Activated CD4-positive, alpha-beta T cell treated with anti-CD3 and anti-CD28 coated beads, Interleukin-2, amount 50 U/mL, for 24 hours (primary cell): ENCODE measurements at regions not wholly inside any gene's neighbourhood (a gene's known extent, or its start where the extent isn't known, plus 50 kb on each side); places are given as distances from the start of the nearest gene placed in this dataset.
"Not testable (repeated sequence)": the region's sequence is repeated elsewhere in the genome, so short reads cannot be mapped to it uniquely, and the experiment has no call there.

ENCODE experiments used
- DNase-seq, 2 donors: peaks; one replicate each; pipeline ENCODE4 v3.0.0-alpha.2; 2020; ENCODE audit warnings: low read depth in 1 of 2, low spot score in 1 of 2

GRCh38 chr1:243996223-243996622 lies 54.9 kb upstream of the ZBTB18 start:
- DNase-seq = no peak

DNA sequence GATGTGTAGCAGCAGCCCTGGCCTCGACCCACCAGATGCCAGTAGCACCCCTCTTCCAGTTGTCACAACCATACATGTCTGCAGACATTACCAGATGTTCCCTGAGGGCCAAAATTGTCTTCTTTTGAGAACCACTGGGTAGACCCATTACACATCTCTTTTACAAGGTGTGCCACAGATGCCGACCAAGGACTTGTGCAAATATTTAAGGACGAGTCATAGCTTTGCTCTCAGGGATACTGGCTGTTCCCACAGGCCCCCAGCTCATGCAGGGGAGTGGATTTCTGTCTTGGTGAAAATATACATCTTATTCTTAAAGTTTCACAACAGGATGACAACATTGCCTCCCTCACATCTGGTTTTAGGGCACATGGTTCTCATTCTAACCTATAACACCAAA lies 59.4 kb upstream of the ZBTB18 start:
- no peak for DNase-seq

DNA sequence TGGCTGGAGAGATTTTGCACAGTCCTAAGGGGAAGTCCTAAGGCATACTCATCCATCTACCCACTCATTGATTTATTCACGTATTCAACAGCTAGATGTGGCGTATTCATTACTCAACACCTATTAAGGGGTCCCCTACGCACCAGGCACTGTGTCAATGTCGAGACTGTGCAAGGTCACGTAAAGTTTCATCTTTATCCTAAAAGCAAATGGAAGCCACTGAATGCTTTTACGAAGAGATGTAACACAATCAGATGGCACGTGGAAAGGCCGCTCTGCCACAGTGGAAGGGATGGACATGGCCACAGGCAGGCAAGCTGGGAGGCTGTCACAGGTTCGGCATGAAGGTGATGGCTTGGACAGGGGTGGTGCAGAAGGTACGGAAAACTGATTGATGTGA lies 66.3 kb upstream of the ZBTB18 start:
- no peak for DNase-seq

GRCh38 chr1:243982447-243983018 lies 68.5 kb upstream of the ZBTB18 start:
- no peak for DNase-seq

DNA sequence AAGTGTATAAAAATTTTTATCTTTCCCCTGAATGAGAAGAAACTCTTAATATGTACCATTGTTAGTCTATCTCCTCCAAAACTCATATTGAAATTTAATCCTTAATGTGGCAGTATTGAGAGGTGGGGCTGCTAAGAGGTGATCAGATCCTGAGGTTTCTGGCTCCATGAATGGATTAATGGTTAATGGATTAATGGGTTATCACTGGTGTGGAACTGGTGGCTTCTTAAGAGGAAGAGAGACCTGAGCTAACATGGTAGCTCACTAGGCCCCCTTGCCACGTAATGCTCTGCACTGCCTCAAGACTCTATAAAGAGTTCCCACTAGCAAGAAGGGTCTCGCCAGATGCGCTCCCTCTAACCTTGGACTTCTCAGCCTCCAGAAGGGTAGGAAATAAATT lies 70.6 kb upstream of the ZBTB18 start:
- DNase-seq = no peak

- DNase-seq = no peak
These were observed 71.0 kb upstream of the ZBTB18 start for GRCh38 chr1:243980071-243980470.

DNA sequence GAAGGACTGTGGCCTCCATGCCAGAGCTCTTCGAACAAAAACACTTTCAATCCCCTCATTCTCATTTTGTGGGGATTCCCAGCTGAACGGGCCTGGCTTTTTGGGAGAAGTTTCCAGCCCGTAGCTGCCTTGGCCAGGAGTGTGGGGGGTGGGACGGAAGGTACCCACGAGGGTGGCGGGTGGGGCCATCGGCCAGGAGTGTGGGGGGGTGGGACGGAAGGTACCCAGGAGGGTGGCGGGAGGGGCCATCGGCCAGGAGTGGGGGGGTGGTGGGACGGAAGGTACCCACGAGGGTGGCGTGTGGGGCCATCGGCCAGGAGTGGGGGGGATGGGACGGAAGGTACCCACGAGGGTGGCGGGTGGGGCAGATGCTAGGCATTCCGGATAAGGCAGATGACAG lies 71.7 kb upstream of the ZBTB18 start:
- no peak for DNase-seq

- no peak for DNase-seq
These were observed 74.0 kb upstream of the ZBTB18 start for GRCh38 chr1:243977094-243977493.

- no peak for DNase-seq
These were observed 76.4 kb upstream of the ZBTB18 start for GRCh38 chr1:243974451-243975292.

DNA sequence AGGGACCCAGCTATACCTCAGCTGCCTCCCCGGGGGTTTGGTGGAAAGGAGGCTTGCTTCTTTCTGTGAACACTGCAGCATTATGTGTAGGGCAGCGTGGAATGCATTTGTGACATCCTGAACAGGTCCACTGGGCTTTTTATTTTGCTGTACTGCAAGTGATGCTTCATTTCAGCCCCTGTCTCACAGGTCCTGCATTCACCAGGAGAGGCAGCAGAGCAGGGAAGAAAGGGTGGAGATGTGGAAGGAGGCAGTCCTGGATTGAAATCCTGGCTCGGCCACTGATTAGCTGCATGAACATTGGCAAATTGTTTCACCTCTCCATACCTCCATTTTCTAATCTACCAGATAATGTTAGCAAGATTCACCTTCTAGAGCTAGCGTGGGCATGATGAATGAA lies 77.9 kb upstream of the ZBTB18 start:
- DNase-seq = no peak

DNA sequence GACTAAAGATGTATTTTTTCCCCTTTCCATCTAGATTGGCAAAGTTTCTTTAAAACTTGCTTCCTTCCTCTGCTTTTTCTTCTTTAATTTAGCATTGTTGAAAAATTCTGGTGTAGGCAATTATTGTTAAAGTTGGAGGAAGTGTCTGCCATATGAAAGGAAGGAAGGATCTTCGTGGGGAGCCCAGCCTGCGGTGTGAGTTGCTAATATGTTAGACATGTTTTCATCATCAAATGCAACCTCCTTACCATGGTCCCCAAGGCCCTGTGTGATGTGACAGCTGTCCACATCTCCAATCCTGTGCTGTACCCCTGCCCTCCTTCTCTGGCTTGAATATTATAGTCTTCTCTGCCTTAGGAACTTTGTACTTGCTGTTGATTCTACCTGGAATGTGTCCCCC lies 81.0 kb upstream of the ZBTB18 start:
- no peak for DNase-seq

GRCh38 chr1:243968413-243968812 lies 82.7 kb upstream of the ZBTB18 start:
- DNase-seq = no peak

GRCh38 chr1:243964915-243965314 lies 86.2 kb upstream of the ZBTB18 start:
- no peak for DNase-seq

- no peak for DNase-seq
These were observed 87.5 kb upstream of the ZBTB18 start for GRCh38 chr1:243963571-243963970.

DNA sequence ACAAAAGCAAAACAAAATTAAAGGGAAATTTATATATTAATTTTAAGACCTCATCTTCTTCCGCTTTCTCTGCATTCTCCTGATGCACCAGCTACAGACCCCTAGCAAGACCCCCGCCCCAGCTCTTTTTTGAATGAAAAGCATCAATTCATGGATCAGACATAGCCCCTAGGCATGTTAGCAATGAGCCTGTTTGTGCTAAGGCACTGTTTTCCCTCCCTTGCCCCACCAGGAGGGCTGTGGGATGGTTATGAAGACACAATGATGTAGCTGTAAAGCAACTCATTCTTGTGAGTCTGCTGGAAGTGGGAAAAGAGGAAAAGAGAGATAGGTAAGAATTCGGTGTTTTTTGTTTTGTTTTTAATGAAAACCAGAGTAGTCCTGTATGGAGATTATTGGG lies 88.5 kb upstream of the ZBTB18 start:
- no peak for DNase-seq

- no peak for DNase-seq
These were observed 91.1 kb upstream of the ZBTB18 start for GRCh38 chr1:243959998-243960397.

DNA sequence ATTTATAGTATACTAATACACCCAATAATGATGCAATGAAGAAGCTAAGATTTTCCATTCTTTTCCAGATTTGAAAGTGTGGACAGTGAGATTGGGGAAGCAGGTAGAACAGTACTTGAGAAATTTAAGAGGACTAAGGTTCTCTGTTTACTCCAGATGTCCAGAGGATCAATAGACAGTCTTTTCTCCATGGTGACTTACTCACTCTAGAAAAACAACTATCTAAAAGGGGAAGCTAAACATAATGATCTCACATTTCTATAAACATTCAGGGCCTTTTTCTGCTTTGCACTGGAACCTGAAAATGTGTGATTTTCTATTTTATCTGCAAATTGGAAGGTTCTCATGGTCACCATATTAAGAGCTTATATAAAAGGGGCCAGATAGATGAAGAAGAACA lies 93.9 kb upstream of the ZBTB18 start:
- DNase-seq = no peak

DNA sequence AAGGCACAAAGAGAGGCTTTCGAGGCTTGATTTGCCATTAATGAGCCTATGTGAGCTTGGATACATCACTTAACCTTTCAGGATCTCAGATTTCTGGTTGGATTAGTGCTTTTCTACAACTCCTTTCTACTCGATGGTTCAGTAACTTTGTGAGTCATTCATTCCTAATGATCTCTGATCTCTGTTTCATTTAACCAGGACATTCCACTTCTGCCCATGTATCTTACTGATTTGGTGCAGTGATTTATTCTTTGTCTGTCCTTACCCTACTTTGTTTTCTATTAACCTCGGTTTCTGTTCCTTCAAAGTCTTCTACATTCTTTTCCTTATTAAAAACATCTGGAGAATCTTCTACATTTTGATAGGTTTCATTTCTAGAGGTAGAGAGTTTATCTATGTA lies 94.6 kb upstream of the ZBTB18 start:
- DNase-seq = no peak

- DNase-seq = not testable (repeated sequence)
These were observed 99.9 kb upstream of the ZBTB18 start for GRCh38 chr1:243951207-243951606.

GRCh38 chr1:243950166-243950565 lies 100.1 kb upstream of the AKT3 start:
- no peak for DNase-seq

GRCh38 chr1:243946946-243947345 lies 96.9 kb upstream of the AKT3 start:
- DNase-seq = peak in 1 of 2 donors; percentile 23

DNA sequence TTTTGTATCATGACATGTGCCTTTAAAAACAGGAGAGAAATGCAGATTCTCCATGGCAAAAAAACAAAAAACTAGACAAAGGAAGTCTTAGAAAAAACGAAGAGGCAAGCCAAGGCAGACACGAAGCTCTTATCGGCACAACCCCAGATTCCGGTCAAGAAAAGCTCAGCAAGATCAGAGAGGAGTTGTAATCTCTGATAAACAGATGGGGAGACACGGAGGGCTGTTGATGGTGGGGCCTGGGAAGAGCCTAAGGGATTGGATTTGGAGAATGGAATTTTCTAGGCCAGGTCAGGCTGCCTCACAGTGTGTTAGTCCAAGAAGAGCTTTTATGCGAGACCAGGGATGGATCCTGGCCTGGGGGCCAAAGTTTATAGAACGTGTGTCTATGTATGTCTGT lies 96.2 kb upstream of the AKT3 start:
- DNase-seq = no peak

GRCh38 chr1:243945727-243946126 lies 95.7 kb upstream of the AKT3 start:
- DNase-seq = no peak
